Neural cell (in vitro differentiated cells): ENCODE measurements at regions not wholly inside any gene's neighbourhood (a gene's known extent, or its start where the extent isn't known, plus 50 kb on each side); places are given as distances from the start of the nearest gene placed in this dataset.

ENCODE experiments used
- H2AFZ ChIP-seq: fragments of 200-600, 300-800 bp; sonication (generic), shearing (Covaris generic); 2 replicates; pipeline ENCODE4 v1.6.0; 2014; ENCODE audit warnings: low read depth, mild to moderate bottlenecking, antibody characterized with exemption, low read length, moderate library complexity
- H3F3A ChIP-seq: fragments of 200-600 bp; shearing (Covaris generic); 2 replicates; pipeline ENCODE4 v1.6.1; 2016; ENCODE audit warnings: mild to moderate bottlenecking, moderate library complexity, mixed read lengths, antibody characterized with exemption, low read length; ENCODE audit not compliant: insufficient read depth, poor library complexity, severe bottlenecking
- H3K27ac ChIP-seq: fragments of 200-600, 300-800 bp; sonication (generic), shearing (Covaris generic); 2 replicates; pipeline ENCODE4 v1.5.1; 2014; ENCODE audit warnings: mild to moderate bottlenecking, low read length, moderate library complexity
- H3K27me3 ChIP-seq: fragments of 300-800, 200-600 bp; sonication (generic), shearing (Covaris generic); 2 replicates; pipeline ENCODE4 v1.6.0; 2014; ENCODE audit warnings: mild to moderate bottlenecking, low read depth, low read length, moderate library complexity; ENCODE audit not compliant: insufficient read depth
- H3K36me3 ChIP-seq: fragments of 300-800, 200-600 bp; sonication (generic), shearing (Covaris generic); 2 replicates; pipeline ENCODE4 v1.5.1; 2014; ENCODE audit warnings: mild to moderate bottlenecking, antibody characterized with exemption, low read length, moderate library complexity; ENCODE audit not compliant: insufficient read depth
- H3K4me2 ChIP-seq: fragments of 300-800, 200-600 bp; sonication (generic), shearing (Covaris generic); 2 replicates; pipeline ENCODE4 v1.6.0; 2014; ENCODE audit warnings: mild to moderate bottlenecking, low read length
- H3K4me3 ChIP-seq: fragments of 300-800, 200-600 bp; sonication (generic), shearing (Covaris generic); 2 replicates; pipeline ENCODE4 v1.5.1; 2014; ENCODE audit warnings: mild to moderate bottlenecking, low read length, moderate library complexity
- H3K79me2 ChIP-seq: fragments of 200-600 bp; shearing (Covaris generic); replicated peaks from 2 replicates; pipeline ENCODE4 v1.6.0; 2014; ENCODE audit warnings: mild to moderate bottlenecking, low read length, moderate library complexity; ENCODE audit not compliant: insufficient read depth
- H3K9ac ChIP-seq: fragments of 300-800, 200-600 bp; sonication (generic), shearing (Covaris generic); 2 replicates; pipeline ENCODE4 v1.6.1; 2016; ENCODE audit warnings: mild to moderate bottlenecking, low read length, mixed read lengths
- H3K9me2 ChIP-seq: fragments of 200-600 bp; shearing (Covaris generic); 2 replicates; pipeline ENCODE4 v1.6.1; 2016; ENCODE audit warnings: mild to moderate bottlenecking, low read length, mixed read lengths; ENCODE audit not compliant: insufficient read depth
- H3K9me3 ChIP-seq: fragments of 200-600, 300-800 bp; sonication (generic), shearing (Covaris generic); 2 replicates; pipeline ENCODE4 v1.6.1; 2016; ENCODE audit warnings: mild to moderate bottlenecking, mixed run types, low read length, moderate library complexity, mixed read lengths
- H4K20me1 ChIP-seq: fragments of 200-600 bp; shearing (Covaris generic); 2 replicates; pipeline ENCODE4 v1.6.1; 2016; ENCODE audit warnings: mild to moderate bottlenecking, mixed run types; ENCODE audit not compliant: insufficient read depth
- EP300 ChIP-seq: fragments of 450-650 bp; conservative IDR thresholded peaks from 2 replicates; pipeline ENCODE4 v1.6.1; 2014; ENCODE audit warnings: antibody characterized with exemption, mild to moderate bottlenecking, moderate library complexity; ENCODE audit not compliant: poor library complexity, severe bottlenecking
- EZH2 ChIP-seq: fragments of 200-600, 300-800 bp; shearing (Covaris generic), sonication (generic); IDR thresholded peaks from 2 replicates; pipeline ENCODE4 v1.6.1; 2014; ENCODE audit warnings: antibody characterized with exemption, low read length, borderline replicate concordance, mild to moderate bottlenecking; ENCODE audit not compliant: insufficient read depth, poor library complexity, severe bottlenecking
- MXI1 ChIP-seq: fragments of 450-650 bp; conservative IDR thresholded peaks from 2 replicates; pipeline ENCODE4 v1.6.1; 2014; ENCODE audit warnings: antibody characterized with exemption, mild to moderate bottlenecking; ENCODE audit not compliant: poor library complexity, severe bottlenecking
- POLR2AphosphoS5 ChIP-seq: IDR thresholded peaks from 2 replicates; pipeline ENCODE4 v1.6.1; 2012
- RAD21 ChIP-seq: fragments of 450-650 bp; conservative IDR thresholded peaks from 2 replicates; pipeline ENCODE4 v1.6.1; 2014; ENCODE audit warnings: antibody characterized with exemption, mild to moderate bottlenecking, moderate library complexity
- SMC3 ChIP-seq: fragments of 450-650 bp; conservative IDR thresholded peaks from 2 replicates; pipeline ENCODE4 v1.6.1; 2014; ENCODE audit warnings: antibody characterized with exemption, mild to moderate bottlenecking, moderate library complexity; ENCODE audit not compliant: poor library complexity
- TAF1 ChIP-seq: IDR thresholded peaks from 2 replicates; pipeline ENCODE4 v1.6.1; 2012; ENCODE audit warnings: low read depth
- TF ChIP-seq, protein P1 (sequence below): IDR thresholded peaks from 2 replicates; pipeline ENCODE4 v1.6.1; 2012; ENCODE audit warnings: borderline replicate concordance
- TF ChIP-seq, protein P2 (sequence below): fragments of 450-650 bp; IDR thresholded peaks from 2 replicates; pipeline ENCODE4 v1.5.1; 2014; ENCODE audit warnings: antibody characterized with exemption, mild to moderate bottlenecking, moderate library complexity; ENCODE audit not compliant: poor library complexity, severe bottlenecking

DNA sequence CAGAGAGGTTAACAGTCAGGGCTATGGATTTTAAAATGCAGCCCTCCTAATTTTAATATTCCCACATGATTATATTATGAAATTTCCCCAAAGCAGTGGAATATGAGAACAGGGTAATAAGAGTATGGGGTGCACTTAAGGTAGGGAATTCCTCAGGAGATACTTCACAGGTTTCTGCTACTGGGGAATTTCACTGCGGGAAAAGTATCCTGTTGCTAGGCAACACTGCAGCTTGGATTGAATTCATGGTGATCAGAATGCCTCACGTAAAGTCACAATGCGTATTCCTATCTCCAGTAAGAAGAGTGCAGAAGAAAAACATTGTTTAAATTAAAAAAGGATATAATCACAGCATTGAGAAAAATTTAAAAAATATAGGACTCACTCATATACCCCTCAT is 398.1 kb upstream of the RPS6KA3 start:
- H3K4me2 ChIP-seq = peak overlapping the region; percentile 41
- H3K27me3 ChIP-seq = no peaks in the 10 kb centered on the region
- H3K9me3 ChIP-seq = no peaks in the 10 kb centered on the region
- peak overlapping the region; percentile 36 for H3K9ac ChIP-seq
- no peaks in the 10 kb centered on the region for H3K79me2 ChIP-seq
- H3K27ac ChIP-seq = peak overlapping the region; percentile 71
- H3K4me3 ChIP-seq = peak overlapping the region; percentile 35
- no peaks in the 10 kb centered on the region for H3K9me2 ChIP-seq
- TF ChIP-seq EZH2 (no peak), POLR2AphosphoS5 (no peak)
- TF ChIP-seq, protein P1, sequence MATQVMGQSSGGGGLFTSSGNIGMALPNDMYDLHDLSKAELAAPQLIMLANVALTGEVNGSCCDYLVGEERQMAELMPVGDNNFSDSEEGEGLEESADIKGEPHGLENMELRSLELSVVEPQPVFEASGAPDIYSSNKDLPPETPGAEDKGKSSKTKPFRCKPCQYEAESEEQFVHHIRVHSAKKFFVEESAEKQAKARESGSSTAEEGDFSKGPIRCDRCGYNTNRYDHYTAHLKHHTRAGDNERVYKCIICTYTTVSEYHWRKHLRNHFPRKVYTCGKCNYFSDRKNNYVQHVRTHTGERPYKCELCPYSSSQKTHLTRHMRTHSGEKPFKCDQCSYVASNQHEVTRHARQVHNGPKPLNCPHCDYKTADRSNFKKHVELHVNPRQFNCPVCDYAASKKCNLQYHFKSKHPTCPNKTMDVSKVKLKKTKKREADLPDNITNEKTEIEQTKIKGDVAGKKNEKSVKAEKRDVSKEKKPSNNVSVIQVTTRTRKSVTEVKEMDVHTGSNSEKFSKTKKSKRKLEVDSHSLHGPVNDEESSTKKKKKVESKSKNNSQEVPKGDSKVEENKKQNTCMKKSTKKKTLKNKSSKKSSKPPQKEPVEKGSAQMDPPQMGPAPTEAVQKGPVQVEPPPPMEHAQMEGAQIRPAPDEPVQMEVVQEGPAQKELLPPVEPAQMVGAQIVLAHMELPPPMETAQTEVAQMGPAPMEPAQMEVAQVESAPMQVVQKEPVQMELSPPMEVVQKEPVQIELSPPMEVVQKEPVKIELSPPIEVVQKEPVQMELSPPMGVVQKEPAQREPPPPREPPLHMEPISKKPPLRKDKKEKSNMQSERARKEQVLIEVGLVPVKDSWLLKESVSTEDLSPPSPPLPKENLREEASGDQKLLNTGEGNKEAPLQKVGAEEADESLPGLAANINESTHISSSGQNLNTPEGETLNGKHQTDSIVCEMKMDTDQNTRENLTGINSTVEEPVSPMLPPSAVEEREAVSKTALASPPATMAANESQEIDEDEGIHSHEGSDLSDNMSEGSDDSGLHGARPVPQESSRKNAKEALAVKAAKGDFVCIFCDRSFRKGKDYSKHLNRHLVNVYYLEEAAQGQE = peak; percentile 98
- H2AFZ ChIP-seq = no peak overlapping the region
- no peaks in the 10 kb centered on the region for H3K36me3 ChIP-seq
- no peaks in the 10 kb centered on the region for H4K20me1 ChIP-seq
- H3F3A ChIP-seq = no peaks in the 10 kb centered on the region

DNA sequence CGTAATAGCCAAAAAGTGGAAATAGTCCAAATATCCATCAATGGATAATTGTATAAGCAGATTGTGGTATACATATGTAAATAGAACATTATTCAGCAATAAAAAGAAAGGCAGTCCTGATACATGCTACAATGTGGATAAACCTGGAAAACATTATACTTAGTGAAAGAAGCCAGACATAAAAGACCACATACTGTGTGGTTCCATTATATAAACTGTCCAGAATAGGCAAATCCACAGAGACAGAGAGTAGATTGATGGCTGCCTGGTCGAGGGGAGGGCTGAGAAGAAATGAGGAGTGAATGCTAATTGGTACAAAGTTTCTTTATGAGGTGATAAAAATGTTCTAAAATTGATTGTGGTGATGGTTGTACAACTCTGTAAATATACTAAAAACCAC is 397.4 kb upstream of the RPS6KA3 start:
- H3K27ac ChIP-seq = peak overlapping the region; percentile 71
- no peaks in the 10 kb centered on the region for H3K79me2 ChIP-seq
- no peak overlapping the region for H2AFZ ChIP-seq
- H3K36me3 ChIP-seq = no peaks in the 10 kb centered on the region
- H3K27me3 ChIP-seq = no peaks in the 10 kb centered on the region
- H3K9ac ChIP-seq = no peak overlapping the region
- TF ChIP-seq MXI1 = no peak
- no peak for TF ChIP-seq EP300
- no peak for TF ChIP-seq EZH2
- TF ChIP-seq RAD21 = no peak
- TF ChIP-seq, protein P1 = no peak
- no peak for TF ChIP-seq TAF1
- TF ChIP-seq, protein P2, sequence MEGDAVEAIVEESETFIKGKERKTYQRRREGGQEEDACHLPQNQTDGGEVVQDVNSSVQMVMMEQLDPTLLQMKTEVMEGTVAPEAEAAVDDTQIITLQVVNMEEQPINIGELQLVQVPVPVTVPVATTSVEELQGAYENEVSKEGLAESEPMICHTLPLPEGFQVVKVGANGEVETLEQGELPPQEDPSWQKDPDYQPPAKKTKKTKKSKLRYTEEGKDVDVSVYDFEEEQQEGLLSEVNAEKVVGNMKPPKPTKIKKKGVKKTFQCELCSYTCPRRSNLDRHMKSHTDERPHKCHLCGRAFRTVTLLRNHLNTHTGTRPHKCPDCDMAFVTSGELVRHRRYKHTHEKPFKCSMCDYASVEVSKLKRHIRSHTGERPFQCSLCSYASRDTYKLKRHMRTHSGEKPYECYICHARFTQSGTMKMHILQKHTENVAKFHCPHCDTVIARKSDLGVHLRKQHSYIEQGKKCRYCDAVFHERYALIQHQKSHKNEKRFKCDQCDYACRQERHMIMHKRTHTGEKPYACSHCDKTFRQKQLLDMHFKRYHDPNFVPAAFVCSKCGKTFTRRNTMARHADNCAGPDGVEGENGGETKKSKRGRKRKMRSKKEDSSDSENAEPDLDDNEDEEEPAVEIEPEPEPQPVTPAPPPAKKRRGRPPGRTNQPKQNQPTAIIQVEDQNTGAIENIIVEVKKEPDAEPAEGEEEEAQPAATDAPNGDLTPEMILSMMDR = no peak
- no peak for TF ChIP-seq POLR2AphosphoS5
- TF ChIP-seq SMC3 = no peak
- H3K9me2 ChIP-seq = no peaks in the 10 kb centered on the region
- H3F3A ChIP-seq = no peaks in the 10 kb centered on the region
- H3K9me3 ChIP-seq = no peaks in the 10 kb centered on the region
- H4K20me1 ChIP-seq = no peaks in the 10 kb centered on the region
- no peak overlapping the region for H3K4me2 ChIP-seq
- H3K4me3 ChIP-seq = peak overlapping the region; percentile 35
